IPS-18a (cell line): ENCODE measurements at regions not wholly inside any gene's neighbourhood (a gene's known extent, or its start where the extent isn't known, plus 50 kb on each side); places are given as distances from the start of the nearest gene placed in this dataset.
"Not testable (repeated sequence)": the region's sequence is repeated elsewhere in the genome, so short reads cannot be mapped to it uniquely, and the experiment has no call there.

Source experiments
- H3K27ac ChIP-seq: one replicate; pipeline ENCODE4 v1.5.1; 2013; ENCODE audit warnings: low read length
- H3K27me3 ChIP-seq: one replicate; pipeline ENCODE4 v1.6.1; 2013; ENCODE audit warnings: mild to moderate bottlenecking, low read length; ENCODE audit not compliant: control insufficient read depth, insufficient read depth
- H3K36me3 ChIP-seq: one replicate; pipeline ENCODE4 v1.6.1; 2013; ENCODE audit warnings: low read depth, low read length; ENCODE audit not compliant: control insufficient read depth
- H3K4me1 ChIP-seq: one replicate; pipeline ENCODE4 v1.6.1; 2013; ENCODE audit warnings: low read depth, low read length; ENCODE audit not compliant: control insufficient read depth
- H3K4me3 ChIP-seq: one replicate; pipeline ENCODE4 v1.5.1; 2013; ENCODE audit warnings: low read length
- H3K9ac ChIP-seq: one replicate; pipeline ENCODE4 v1.6.1; 2013; ENCODE audit warnings: mild to moderate bottlenecking, low read length, moderate library complexity
- H3K9me3 ChIP-seq: one replicate; pipeline ENCODE4 v1.6.1; 2013; ENCODE audit warnings: low read depth, low read length; ENCODE audit not compliant: control insufficient read depth

DNA sequence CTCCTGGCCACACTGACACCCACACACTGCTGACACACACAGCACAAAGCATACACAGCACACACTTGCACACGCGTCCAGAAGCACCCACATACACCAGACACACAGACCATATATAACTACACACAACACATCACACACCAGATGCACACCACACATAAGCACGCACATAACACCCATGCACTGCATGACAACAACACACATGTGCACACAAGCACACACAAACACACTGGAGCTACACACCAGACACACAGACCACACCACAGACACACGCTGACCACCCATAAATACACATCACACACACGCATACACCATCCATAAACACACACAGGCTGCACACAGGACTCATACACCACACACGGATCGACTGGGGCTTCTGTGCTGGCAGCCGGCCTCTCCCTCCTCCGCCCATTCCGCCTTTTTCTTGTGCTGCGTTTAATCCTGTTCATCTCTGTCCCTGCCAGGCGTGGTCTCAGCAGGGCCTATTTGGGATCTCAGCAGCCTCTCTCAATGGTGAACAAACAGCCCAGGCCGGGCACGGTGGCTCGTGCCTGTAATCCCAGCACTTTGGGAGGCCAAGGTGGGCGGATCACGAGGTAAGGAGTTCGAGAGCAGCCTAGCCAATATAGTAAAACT lies 396.9 kb upstream of the MYT1L start:
- H3K27me3 ChIP-seq, result no peaks in the 10 kb centered on the region
- no peak overlapping the region for H3K4me3 ChIP-seq
- H3K27ac ChIP-seq, result no peak overlapping the region
- H3K9ac ChIP-seq, result no peak overlapping the region
- H3K9me3 ChIP-seq, result no peaks in the 10 kb centered on the region
- H3K4me1 ChIP-seq, result no peaks in the 10 kb centered on the region
- H3K36me3 ChIP-seq, result no peaks in the 10 kb centered on the region

DNA sequence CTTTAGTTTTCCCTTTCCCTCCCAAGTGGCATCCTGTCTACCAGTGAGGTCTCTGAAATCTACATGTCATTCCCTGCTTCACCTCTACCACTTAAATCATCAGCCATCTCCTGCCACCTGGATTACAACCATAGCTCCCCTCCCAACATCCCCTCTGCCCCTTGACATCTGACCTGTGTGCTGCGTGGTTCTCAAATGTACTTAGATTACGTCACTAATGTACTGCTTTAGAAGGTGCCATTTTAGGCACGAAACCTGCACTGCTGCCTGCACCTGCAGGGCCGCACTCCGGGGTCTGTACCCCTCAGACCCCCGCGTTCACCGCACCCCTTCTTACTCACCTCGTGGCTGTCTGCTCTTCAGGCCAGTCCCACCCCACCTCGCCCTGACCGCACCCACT lies 395.1 kb upstream of the MYT1L start:
- no peaks in the 10 kb centered on the region for H3K36me3 ChIP-seq
- no peak overlapping the region for H3K27ac ChIP-seq
- no peak overlapping the region for H3K9ac ChIP-seq
- H3K27me3 ChIP-seq, result no peaks in the 10 kb centered on the region
- no peak overlapping the region for H3K4me3 ChIP-seq
- no peaks in the 10 kb centered on the region for H3K9me3 ChIP-seq
- no peaks in the 10 kb centered on the region for H3K4me1 ChIP-seq

DNA sequence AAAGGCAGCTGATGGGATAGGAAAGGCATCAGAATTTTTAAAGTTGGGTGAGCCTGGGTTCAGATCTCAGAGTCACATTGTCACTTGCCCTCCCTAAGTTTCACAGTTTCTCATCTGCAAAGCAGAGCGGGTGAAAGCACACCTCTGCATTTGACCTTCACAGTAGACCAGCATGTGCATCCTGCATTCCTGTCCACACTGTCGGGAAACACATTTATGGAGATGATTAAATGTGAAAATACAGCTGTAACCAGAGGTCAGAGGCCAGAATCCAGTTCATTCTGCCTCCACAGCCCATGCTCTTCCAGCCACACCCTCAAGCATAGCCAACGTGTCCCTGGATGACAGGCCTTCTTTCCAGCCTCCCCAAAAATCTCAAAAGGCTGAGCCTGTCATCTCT lies 392.0 kb upstream of the MYT1L start:
- H3K4me1 ChIP-seq, result no peaks in the 10 kb centered on the region
- no peaks in the 10 kb centered on the region for H3K36me3 ChIP-seq
- H3K9me3 ChIP-seq, result no peaks in the 10 kb centered on the region
- no peak overlapping the region for H3K9ac ChIP-seq
- H3K27ac ChIP-seq, result no peak overlapping the region
- no peaks in the 10 kb centered on the region for H3K27me3 ChIP-seq
- no peak overlapping the region for H3K4me3 ChIP-seq

DNA sequence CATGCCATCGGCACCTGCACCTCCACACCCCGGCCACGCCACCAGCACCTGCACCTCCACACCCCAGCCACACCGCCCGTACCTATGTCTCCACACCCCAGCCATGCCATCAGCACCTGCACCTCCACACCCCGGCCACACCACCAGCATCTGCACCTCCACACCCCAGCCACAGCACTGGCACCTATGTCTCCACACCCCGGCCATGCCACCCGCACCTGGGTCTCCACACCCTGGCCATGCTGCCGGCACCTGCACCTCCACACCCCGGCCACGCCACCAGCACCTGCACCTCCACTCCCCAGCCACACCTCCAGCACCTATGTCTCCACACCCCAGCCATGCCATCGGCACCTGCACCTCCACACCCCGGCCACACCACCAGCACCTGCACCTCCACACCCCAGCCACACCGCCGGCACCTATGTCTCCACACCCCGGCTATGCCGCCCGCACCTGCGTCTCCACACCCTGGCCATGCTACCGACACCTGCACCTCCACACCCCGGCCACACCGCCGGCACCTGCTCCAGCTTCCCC lies 390.3 kb upstream of the MYT1L start:
- Histone ChIP-seq H3K4me3 (no peak overlapping the region), H3K4me1 (no peaks in the 10 kb centered on the region), H3K27ac (no peak overlapping the region), H3K27me3 (no peaks in the 10 kb centered on the region), H3K9me3 (no peaks in the 10 kb centered on the region), H3K36me3 (no peaks in the 10 kb centered on the region), H3K9ac (no peak overlapping the region)

DNA sequence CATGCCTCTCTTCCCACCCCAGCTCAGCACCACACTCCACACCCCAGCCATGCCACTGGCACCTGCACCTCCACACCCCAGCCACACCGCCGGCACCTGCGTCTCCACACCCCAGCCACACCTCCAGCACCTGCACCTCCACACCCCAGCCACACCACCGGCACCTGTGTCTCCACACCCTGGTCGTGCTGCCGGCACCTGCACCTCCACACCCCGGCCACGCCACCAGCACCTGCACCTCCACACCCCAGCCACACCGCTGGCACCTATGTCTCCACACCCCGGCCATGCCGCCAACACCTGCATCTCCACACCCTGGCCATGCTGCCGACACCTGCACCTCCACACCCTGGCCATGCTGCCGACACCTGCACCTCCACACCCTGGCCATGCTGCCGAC lies 389.7 kb upstream of the MYT1L start:
- not testable (repeated sequence) for H3K4me3 ChIP-seq, H3K9me3 ChIP-seq, H3K27me3 ChIP-seq, H3K4me1 ChIP-seq, H3K27ac ChIP-seq, H3K36me3 ChIP-seq, H3K9ac ChIP-seq

DNA sequence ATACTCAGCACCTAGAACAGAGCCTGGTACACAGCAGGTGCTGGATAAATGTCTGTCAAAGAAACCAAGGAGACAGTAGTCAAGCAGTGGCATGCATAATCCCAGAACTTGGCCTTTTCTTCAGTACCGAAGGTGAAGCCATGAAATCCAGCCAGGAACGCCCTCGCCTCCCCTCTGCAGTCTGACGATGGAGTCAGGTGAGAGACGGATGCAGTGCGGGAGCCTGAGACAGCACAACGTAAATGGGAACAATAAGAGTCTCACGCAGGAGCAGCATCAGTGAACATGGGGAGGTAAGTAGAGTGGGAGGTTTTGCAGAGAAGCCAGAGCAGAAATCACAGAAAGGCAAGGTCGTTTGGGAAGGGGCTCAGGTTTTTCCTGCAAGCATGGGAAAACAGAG lies 389.3 kb upstream of the MYT1L start:
- no peaks in the 10 kb centered on the region for H3K27me3 ChIP-seq
- H3K4me3 ChIP-seq, result no peak overlapping the region
- H3K9me3 ChIP-seq, result no peaks in the 10 kb centered on the region
- H3K4me1 ChIP-seq, result no peaks in the 10 kb centered on the region
- no peak overlapping the region for H3K9ac ChIP-seq
- H3K27ac ChIP-seq, result no peak overlapping the region
- no peaks in the 10 kb centered on the region for H3K36me3 ChIP-seq

DNA sequence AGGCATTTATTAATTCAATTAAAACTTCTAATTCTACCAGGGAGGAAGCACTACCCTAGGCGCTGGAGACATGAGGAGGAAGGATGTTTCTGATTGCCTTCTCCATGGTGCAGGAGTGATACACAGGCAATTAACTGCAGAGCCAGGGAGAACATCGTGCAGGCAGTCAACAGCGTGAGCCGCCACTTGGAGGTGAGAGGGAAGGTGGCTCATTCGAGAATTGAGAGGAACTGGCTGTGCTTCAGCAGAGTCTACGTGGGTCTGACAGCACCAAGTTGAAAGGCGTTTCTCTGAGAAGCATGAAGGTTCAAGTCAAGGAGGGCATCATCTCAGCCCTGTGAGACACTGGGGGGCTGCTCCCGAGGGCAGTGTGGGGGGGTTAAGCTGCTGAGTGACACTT lies 388.7 kb upstream of the MYT1L start:
- H3K27ac ChIP-seq, result no peak overlapping the region
- H3K36me3 ChIP-seq, result no peaks in the 10 kb centered on the region
- no peak overlapping the region for H3K4me3 ChIP-seq
- H3K27me3 ChIP-seq, result no peaks in the 10 kb centered on the region
- H3K9ac ChIP-seq, result no peak overlapping the region
- H3K9me3 ChIP-seq, result no peaks in the 10 kb centered on the region
- no peaks in the 10 kb centered on the region for H3K4me1 ChIP-seq

DNA sequence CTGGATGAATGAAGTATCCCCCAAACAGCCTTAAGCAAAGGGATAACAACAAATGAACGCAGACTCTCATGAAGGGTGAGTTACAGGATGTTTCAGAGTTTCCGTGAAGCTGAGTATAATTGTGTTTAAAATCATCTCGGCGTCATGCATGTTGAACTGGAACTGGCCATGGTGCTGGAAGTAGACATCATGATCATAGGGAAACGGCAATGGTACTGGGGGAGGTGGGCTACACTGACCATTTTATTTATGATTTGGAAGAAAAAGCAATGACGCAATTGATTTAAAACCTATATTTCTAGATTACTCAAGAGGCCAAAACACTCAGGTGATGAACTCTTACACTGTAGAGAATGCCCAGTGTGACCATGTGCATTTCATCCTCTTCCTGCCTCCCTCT lies 387.9 kb upstream of the MYT1L start:
- Histone ChIP-seq H3K36me3 (no peaks in the 10 kb centered on the region), H3K27me3 (no peaks in the 10 kb centered on the region), H3K4me3 (no peak overlapping the region), H3K9ac (no peak overlapping the region), H3K4me1 (no peaks in the 10 kb centered on the region), H3K9me3 (no peaks in the 10 kb centered on the region), H3K27ac (no peak overlapping the region)

DNA sequence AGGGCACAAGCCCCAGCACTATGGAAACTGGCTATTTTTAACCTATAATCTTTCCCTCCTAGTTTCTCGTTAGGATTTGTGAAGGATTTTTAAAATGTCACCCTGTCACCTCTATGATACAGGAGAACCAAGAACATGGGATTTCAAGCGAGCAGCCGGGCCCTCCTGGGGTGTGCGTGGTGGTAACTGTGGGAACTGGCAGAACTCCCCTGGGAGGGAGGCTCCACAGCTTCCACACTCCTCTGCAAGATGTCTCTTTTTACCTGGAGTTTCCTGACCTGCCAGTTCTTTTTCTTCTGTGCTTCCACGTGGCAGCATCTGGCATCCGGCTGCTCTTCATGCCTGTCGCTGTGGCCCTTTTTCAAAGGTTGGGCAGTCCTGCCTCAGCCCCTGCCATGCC lies 386.3 kb upstream of the MYT1L start:
- H3K9me3 ChIP-seq, result no peaks in the 10 kb centered on the region
- H3K4me1 ChIP-seq, result no peaks in the 10 kb centered on the region
- no peak overlapping the region for H3K4me3 ChIP-seq
- no peaks in the 10 kb centered on the region for H3K36me3 ChIP-seq
- no peaks in the 10 kb centered on the region for H3K27me3 ChIP-seq
- H3K9ac ChIP-seq, result no peak overlapping the region
- no peak overlapping the region for H3K27ac ChIP-seq

DNA sequence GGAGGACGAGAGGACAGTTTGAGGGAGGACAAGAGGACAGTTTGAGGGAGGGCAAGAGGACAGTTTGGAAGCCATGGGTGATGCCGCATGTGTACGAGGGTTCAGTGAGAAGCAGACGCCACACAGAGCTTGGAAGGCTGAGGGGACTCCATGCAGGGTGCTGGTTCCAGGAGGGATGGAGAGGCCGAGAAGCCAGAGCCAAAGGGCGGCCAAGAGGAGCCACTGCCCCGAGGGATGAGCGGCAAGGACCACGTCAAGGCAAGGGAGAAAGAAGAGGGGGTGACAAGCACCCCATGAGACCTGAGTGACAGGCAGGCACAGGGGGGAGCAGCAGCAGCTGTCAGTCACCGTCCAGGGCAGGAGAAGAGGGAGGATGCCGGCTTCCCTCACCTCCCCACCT lies 385.7 kb upstream of the MYT1L start:
- H3K36me3 ChIP-seq, result no peaks in the 10 kb centered on the region
- no peaks in the 10 kb centered on the region for H3K27me3 ChIP-seq
- no peak overlapping the region for H3K4me3 ChIP-seq
- H3K4me1 ChIP-seq, result no peaks in the 10 kb centered on the region
- no peak overlapping the region for H3K27ac ChIP-seq
- no peak overlapping the region for H3K9ac ChIP-seq
- no peaks in the 10 kb centered on the region for H3K9me3 ChIP-seq

DNA sequence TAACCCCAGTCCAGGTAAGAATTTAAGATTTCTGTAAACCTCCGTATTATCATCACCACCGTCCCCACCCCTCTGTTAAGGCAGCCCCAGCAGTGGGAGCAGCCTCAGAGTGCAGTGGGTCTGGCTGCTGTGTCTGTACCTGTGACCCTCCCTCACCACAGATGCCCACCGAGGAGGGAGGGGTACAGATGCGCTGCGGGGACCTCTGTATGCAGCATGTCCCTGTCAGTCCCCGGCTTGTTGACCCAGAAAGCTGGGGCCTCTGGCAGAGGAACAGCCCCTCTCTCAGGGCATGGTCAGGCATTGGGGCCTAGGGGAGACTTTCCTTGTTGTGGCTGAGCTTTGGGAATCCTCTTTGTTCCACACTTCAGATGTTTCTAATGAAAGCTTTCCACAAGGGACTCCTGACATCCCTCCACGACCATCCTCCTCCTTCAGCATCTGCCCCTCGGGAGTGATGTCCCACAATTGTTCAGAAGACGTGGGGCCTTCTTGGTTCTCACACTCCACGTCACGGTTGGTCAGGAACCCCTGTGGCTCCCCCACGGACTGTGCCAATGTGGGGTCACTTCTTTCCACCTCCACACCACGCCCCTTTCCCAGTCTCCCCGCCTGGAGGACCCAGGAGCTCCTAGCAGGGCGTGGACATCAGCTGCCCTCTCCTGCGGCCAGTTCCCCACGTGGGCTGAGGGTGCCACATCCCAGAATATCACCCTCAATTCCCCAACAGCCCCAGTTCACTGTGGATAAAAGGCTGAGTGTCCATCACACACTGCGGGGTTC lies 384.2 kb upstream of the MYT1L start:
- no peak overlapping the region for H3K9ac ChIP-seq
- H3K9me3 ChIP-seq, result no peaks in the 10 kb centered on the region
- no peak overlapping the region for H3K4me3 ChIP-seq
- no peaks in the 10 kb centered on the region for H3K27me3 ChIP-seq
- no peaks in the 10 kb centered on the region for H3K36me3 ChIP-seq
- no peaks in the 10 kb centered on the region for H3K4me1 ChIP-seq
- no peak overlapping the region for H3K27ac ChIP-seq

DNA sequence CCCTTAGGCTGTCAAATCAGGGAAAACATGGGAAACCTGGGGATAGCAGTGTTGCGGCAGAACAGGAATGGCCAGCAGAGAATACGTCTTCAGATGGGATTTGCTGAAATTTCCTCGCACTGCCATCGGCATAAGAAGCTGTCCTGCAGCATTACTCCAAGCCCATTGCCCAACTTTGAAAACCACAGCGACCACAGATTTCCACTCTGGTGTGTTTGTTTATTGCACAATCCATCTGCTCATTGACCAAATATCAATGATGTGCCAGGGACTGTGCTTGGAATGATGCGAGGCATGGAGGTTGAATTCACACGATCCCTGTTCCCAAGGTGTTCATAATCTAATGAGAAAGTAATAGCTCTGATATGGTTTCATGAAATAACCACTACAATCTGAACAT lies 383.3 kb upstream of the MYT1L start:
- H3K9me3 ChIP-seq, result no peaks in the 10 kb centered on the region
- H3K9ac ChIP-seq, result no peak overlapping the region
- H3K4me3 ChIP-seq, result no peak overlapping the region
- no peaks in the 10 kb centered on the region for H3K27me3 ChIP-seq
- H3K36me3 ChIP-seq, result no peaks in the 10 kb centered on the region
- no peaks in the 10 kb centered on the region for H3K4me1 ChIP-seq
- no peak overlapping the region for H3K27ac ChIP-seq
